T-helper 1 cell (primary cell): ENCODE measurements at regions not wholly inside any gene's neighbourhood (a gene's known extent, or its start where the extent isn't known, plus 50 kb on each side); places are given as distances from the start of the nearest gene placed in this dataset.

Experiments used
- DNase-seq, 5 donors: peaks; one replicate each; pipeline ENCODE4 v3.0.0-alpha.2; 2012 to 2020

DNA sequence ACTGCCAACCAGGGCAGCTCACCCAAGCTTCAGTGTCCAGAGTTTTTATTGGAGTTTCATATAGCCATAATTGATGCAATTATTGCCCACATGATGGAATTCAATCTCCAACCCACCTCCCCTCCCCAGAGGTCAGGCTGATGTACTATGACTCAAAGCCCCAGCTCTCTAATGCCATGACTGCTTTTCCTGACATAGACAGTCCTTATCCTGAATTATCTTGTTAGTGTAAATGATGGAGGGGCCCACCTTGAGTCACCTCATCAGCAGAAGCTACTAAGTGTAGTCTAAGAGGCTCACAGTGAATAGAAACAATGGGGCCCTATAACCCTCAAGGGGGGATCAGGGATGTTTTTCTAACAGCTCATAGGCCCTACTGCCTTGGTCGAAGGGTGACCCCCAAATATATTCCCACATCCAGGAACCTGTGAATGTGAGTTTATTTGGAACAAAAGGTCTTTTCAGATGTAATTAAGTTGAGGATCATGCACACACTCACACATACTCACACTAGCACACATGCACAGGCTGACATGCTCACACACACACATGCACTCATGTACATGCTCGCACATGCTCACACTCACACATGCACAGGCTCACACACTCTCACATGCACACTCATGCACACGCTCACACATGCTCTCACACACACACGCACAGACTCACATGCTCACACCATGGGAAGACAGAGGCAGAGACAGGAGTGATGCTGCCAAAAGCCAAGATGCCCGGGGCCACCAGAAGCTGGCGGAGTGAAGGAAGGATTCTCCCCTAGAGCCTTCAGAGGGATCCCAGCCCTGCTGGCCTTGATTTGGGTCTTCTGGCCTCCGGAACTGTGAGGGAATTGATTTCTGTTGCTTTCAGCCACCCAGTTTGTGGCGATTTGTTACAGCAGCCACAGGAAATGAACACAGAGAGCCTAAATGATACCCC lies 131.2 kb upstream of the SMAD3 start:
- no peak for DNase-seq

DNA sequence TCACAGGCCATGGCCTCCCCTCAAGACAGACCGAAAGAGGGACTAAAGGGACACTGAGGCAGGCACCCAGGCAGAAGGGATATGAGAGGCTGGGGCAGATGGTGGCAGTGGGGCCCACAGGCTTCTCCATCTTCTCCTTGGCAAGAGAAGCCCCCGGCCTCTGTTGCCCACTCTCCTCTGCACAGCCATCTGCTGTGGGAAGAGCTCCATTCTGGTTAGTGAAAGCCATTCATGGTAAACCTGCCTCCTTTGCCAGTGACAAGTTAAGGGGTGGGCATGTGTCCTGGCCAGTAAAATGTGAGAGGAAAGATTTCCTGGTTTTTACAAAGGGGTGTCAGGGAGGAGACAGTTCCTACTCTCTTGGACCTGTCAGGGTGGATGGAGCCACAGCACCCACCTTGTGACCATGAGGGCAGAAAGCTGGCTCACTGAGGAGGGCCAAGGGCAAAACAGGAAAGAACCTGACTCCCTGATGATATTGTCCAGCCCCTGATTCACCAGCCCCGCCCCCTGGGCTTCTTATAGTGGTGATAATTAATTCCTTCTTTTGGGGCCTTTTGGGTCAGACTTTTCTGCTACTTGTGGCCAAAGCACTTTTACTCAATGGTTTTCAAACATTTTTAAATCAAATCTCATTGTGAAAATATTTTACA lies 130.4 kb upstream of the SMAD3 start:
- no peak for DNase-seq

DNA sequence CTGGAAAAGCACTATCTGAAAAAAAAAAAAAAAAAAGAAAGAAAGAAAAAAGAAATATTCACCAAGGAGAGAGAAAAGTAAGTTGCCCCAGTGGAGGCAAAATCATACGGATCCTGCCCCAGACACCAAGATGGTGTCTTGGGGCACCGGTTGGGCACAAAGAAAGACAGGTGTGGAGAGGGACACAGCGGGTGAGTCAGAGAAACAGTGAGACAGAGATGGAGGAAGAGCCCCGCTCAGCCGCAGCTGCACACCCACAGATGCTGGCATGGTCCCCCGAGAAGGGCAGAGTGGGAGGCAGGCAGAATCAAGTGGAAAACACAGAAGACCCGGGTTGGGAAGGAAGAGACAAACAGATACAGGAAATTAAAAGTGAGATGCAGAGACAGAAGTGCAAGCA lies 129.7 kb upstream of the SMAD3 start:
- DNase-seq: no peak

DNA sequence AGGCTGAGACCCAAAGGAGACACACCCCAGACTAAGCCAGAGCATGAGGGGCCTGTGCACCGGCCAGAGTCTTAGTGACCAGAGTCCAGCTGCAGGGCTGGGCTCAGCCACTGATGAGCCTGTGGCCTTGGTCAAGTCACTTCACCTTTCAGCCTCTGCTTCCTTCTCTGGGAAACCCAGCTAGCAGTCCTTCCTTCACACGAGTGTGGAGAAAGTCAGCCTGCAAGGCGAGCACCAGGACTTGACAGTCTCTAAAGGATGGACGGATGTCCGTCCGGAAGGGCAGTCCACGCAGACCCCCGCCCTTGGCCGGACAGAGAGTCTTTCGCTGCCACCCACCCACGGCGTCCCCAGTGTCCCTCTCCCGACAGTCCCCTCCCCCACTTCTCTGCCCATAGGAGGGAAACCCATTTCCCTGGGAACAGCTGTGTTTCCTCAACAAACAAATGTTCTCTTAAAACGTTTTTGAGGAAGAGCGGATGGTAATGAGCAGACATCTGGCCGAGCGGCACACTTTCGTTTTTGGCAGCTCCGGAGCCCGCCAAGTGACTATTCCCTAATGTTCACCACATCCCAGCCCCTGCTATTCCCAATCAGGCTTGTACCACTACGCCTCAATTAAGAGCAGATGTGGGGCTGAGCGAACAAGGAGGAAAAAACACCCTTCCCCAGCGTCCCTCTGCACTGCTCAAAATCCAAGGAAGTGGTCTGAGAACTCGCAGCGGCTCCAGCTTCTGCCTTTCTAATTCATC lies 129.1 kb upstream of the SMAD3 start:
- no peak for DNase-seq

DNA sequence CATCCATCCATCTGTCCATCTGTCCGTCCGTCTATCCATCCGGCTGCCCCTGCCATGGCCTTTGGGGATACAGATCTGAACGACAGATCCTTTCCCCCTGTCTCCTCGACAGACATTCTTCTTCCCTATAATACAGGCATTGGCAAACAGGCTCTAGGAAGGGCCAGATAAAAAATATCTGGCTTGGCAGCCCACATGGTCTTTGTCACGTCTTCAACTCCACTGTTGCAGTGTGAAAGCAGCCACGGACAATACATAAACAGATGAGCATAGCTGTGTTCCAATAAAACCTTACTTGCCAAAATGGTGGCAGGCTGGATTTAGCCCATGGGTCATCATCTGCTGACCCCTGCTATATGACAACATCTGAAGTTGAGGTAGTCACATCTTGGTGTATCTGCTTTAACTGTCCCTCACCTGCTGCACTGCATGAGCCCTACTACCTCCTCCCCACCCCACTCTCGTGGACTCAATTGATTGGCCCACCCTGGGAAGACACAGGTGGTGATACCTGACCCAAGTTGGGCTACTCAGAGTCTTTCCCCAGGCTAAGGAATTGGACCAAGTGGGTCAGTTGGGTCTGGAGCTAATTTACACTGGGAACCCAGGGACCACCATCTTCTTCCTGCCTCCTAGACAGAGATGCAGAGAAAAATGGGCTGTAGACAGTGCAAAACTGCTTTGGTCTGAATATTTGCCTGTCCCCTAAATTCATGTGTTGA lies 128.4 kb upstream of the SMAD3 start:
- no peak for DNase-seq

DNA sequence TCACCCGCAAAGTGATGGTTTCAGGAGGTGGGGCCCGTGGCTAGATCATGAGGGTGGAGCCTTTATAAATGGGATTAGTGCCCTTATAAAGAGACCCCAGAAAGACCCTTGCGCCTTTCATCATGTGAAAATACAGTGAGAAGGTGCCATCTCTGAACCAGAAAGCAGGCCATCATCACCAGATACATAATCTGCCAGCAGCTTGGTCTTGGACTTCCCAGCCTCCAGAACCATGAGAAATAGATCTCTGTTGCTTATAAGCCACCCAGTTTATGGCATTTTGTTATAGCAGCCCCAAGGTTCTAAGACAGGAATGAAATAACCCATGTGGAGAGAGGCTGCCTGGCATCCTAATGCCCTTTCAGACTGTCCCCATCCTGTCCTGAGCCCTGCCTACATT lies 127.8 kb upstream of the SMAD3 start:
- DNase-seq: no peak

DNA sequence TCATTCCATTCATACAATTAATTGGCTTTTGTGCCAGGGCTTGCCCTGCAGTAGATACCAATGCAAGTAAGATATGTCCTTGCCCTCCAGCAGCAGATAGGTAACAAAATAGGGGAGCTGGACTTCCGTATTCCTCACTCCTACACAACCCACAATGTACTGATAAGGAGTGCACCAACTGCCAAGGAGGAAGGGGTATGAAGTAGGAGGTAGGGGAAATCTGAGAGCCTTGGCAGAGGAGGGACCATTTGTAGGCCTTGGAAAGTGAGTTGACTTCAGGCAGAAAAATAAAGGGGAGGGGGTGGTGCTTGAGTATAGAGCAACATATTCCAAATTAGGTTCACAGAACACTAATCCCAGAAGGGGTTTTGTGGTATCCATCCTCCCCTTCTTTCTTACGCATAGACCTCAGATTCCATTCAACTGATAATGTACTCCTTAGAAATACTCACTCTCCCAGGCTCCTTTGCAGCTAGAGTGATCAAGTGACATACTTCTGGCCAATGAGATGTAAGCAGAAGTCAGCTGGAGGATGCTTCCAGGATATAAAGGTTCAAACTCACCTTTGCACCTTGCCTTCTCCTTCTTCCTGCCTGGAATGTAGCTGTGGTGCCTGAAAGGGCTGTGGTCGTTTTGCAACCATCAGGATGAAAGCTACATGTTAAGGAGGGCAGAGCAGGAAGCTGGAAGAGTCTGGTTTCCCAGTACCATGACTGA lies 127.1 kb upstream of the SMAD3 start:
- no peak for DNase-seq

DNA sequence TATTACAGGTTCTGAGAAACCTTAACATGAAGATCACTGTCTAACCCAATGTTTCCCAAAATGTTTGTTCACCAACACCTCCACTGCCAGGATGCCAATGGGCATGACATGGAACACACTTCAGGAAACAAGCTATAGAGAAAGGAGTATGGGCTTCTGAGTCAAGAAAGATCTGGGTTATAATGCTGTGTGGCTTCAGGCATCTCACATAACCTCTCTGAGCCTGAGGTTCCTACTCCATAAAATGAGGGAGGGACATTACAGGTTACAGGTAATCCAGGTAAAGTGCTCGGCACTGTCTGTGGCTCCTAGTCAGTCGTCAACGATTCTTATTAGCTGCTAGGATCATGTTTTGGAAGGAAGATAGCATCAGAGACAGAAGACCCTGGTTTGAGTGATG lies 126.4 kb upstream of the SMAD3 start:
- no peak for DNase-seq

DNA sequence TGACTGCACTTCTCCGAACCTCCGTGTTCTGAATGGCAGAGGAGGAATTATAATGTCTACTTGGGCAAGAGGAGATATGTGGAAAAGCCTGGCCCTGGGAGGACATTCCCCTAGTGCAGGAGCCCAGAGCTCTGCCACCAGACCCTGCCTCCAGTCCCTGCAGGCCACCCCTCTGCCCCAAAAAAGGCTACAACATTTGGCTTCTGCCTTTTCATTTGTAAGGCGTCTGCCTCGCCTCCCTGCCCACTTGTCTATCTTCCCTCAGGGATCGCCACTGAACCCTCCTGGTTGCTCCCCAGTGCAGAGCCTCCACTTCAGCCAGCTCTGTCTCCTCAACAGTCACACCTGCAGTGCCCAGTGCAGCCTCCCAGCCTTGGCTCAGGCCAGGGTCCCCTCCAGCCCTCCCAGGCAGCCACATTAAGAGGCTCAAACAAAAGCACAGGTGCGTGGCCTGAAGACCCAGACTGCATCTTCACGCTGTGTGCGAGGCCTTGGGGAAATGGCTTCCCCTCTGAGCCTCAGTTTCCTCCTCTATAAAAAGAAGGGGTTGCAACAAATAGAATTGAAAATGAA lies 125.9 kb upstream of the SMAD3 start:
- DNase-seq: no peak

DNA sequence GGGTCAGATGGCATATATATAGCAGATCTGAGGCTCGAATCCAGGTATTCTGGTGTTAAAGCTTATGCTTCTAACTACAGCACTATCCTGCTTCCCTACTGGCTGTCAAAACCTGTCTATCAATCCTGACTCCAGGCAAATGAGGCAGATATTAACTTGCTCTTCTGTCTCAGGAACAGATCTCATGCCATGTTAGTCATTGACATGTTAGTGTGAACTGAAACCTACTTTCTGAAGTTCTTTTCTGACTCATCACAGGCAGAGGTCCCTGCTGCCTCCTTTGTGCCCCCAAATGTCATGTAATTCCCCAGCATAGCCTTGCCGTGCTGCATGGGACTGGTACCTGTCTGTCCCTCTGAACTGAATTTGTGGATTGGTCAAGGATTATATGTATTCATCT lies 125.0 kb upstream of the SMAD3 start:
- DNase-seq: peak in 1 of 5 donors; percentile 31

DNA sequence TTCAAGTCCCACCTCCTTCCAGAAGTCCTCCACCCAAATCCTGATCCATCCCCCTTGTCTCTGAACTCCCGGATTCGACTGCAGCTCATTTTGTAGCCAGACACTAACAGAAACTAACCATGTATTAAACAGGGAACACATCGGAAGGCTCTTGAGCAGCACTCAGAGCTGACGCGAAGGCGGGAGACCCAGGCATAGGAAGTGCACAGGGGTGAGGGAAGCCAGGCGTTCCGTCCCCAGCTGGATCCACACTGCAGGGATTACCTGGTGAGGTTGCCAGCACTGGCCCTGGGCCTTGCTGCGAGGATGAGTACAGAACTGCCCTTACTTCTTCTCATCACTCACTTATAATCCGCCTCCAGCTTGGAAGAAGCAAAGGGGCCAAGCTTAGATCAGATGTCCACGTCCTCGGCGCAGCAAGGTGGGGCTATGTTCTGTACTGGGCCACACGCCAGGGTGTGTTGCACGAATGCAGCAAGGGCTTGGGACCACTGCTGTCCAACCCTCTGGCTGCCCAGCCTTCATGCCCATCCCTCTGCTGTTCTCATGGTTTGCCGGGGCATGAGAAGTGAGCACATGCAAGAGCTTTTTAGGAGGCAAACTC lies 124.2 kb upstream of the SMAD3 start:
- DNase-seq: no peak

DNA sequence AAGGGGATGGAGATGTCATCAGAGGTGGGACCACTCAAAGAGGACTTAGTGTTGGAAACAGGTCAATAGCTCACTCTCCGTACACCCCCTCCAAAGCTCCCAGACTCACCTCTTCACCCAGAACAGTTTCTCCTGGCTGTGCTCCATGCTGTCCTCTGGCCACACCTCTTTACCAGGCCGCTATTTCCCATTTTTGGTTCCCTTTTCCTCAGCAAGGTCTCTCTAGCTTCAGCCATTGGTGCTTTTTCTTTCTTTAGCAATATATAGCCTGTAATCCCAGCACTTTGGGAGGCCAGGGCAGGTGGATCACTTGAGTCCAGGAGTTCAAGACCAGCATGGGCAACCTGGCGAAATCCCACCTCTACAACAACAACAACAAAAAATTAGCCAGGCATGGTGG lies 123.6 kb upstream of the SMAD3 start:
- no peak for DNase-seq

DNA sequence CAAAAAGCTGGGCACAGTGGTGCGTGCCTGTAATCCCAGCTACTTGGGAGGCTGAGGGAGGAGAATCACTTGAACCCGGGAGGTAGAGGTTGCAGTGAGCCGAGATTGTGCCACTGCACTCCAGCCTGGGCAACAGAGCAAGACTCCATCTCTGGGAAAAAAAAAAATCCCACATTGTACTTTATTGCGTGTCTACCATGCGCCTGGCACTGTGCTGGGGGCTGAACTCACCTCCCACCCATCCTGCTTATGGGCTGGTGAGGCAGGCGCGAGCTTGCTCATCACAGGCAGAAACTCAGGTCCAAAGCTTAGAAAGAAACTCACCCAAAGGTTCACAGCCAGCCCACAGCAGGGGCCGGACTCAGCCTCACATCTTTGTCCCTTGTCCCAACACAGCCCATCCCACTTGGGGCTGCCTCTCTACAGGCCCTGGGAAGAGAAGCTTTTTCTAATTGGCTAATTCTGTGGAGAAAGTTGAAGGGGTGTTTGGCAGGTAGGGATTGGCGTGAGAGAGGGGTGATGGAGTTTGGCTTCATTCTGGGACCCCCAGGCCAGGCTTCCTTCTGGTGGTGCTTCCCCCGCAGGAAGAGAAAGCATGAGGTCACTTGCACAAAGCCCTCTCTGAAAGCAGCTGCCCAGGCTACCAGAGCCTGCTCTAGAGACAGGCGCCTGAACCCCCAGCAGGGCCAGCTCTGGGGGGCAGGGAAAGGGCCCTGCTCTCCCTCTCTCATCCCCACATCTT lies 122.6 kb upstream of the SMAD3 start:
- no peak for DNase-seq

DNA sequence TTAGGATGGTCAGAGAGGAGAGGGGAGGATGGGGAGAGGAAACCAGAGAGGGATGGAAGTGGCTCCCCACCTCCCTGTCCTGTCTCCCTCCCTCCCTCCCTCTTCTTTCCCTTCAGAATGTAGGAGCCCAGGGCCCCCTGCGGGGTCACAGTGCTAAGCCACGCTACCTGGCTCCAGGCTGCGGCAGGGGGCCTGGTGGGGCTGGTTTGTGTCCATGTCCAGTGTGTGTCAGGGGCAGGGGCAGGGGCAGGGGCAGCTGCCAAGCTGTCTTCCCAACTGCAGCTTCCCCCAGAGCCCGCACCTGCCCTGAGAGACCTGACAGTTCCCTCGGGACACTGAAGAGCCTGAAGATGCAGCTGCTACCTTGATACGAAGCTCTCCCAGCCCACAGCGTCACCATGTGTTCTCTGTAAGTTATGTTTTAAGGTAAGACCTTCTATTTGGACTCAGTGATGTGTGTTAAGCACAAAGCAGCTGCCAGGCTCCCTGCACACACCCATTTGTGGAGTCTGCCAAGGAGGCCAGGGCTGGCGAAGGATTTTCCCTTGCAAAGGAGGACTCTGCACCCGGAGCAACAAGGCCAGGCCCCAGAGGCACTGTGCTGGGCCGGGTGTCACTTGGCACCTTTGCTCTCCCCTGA lies 121.8 kb upstream of the SMAD3 start:
- no peak for DNase-seq

DNA sequence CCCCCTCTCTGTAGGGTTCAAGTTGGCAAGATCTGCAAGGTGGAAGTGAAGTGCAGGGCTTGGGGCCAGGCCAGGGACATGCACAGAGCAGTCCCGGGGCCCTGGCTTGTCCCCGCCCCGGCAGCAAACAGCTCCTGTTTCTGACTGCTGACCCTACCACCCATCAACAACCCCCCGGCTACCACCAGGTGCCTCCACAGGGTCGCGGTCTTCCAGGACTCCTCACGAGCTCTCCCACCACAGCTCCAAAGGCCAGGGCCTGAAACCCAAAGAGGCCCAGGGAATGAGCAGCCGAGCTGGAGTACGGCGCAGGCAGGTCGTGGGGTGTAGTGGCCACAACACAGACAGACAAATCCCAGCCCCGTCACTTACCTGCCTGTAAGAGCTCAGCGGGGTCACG lies 121.3 kb upstream of the SMAD3 start:
- DNase-seq: no peak

DNA sequence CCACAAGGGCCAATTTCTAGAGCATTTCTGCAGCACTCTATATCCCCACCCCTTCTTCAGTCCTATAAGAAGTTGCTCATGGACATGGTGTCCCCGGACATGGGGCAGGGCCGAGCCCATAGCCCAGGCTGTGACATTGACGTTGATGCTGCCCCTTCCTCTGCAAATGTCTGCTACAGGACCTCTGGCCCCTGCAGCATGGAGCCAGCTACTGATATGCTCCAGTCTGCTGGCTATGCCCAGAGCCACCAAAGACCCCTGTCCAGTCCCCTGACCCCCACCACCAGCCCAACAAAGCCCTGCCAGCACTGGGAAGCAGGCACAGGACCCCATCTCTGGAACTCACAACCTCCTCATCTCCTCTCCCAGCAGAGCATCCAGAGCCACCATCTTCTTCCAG lies 120.1 kb upstream of the SMAD3 start:
- DNase-seq: no peak

DNA sequence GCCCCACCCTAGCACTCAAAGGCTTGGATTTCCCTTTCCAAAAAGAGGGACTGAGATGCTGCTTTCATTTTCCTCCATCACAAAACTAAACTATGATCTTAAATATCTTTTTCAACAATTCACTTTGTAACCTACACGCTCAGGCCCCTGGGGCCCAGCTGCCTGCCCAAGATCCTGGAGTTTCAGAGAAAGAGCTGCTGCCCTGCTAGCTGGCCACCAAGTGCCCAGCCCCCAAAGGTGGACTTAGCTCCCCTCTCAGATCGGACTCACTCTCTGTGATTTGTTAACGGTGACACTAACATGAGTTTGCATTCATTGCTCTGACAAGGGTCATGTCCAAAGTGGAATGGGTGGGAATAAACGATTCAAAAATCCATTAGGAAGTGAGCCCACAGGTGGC lies 119.6 kb upstream of the SMAD3 start:
- DNase-seq: no peak

DNA sequence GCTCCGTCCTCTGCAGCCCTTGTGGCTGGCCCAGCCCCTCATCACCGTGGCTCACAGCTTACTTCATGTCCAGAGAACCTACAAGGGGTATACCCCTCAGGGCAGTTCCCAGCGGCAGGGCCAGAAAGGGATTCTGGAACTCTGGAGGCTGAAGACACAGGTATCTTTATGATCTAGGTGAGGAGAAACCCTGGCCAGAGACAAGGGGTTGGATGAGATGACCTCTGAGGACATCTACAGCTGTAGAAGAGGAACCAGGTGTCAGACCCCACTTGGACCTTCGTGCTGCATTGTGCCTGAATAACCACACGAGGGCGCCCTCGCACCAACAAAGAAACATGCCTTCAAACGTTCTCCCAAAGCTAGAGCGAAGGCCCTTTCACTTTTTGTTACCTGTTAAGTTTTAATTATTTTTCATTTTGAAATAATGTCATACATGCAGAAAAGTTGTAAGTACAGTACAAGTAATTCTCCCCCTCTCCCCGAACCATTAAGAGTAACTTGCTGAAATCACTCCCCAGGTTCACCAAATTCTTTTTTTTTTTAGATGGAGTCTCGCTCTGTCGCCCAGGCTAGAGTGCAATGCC lies 118.7 kb upstream of the SMAD3 start:
- DNase-seq: peak; percentile 26 to 72 (median 56)

DNA sequence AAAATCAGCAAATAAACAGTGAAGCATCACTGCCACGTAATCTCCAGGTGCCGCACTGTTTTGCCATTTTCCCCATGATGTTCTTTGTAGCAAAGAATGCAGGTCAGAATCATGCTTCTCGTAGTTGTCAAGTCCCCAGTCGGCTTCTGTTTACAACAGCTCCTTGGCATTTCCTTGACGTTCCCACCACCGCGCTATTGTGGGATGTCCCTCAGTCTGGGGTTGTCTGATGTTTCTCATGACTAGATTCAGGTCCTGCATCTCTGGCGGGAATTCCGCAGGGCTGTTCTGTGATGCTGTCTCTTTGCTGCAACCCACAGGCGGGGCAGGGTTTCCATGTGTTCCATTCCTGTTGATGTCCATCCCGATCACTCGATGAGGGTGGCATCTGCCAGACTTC lies 117.9 kb upstream of the SMAD3 start:
- no peak for DNase-seq

DNA sequence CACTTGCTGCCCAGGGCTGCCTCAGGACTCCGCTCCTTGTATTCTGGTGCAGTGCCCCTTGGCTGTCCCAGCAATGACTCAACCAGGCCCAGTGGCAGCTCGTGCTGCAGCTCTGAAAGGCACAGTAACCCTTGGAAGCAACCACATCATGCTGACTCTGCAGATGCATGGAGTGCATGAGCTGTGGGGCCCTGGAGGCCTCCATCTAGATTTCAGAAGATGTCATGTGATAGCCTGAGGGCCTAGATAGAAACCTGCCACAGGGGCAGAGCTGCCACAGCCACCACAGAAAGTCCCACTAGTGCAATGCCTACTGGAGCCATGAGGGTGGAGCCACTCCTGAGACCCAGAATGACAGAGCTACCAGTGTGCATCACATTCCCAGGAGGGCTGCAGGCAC lies 117.1 kb upstream of the SMAD3 start:
- DNase-seq: peak in 1 of 5 donors; percentile 64
